GM13976 (cell line): ENCODE measurements at regions not wholly inside any gene's neighbourhood (a gene's known extent, or its start where the extent isn't known, plus 50 kb on each side); places are given as distances from the start of the nearest gene placed in this dataset.

Experiments
- DNase-seq: peaks from one replicate; pipeline ENCODE4 v3.0.0; 2012; ENCODE audit warnings: low spot score
- in situ Hi-C: fragments of 300-500 bp; cut with MboI; formaldehyde crosslinking; loops from one replicate; pipeline ENCODE4 v1.12.0; 2022; ENCODE audit warnings: low sequenced_read_pairs, mixed read lengths, inconsistent platforms; ENCODE audit not compliant: unreplicated experiment
- TF ChIP-seq, protein P1 (sequence below): IDR thresholded peaks from 2 replicates; pipeline ENCODE4 v1.5.1; 2012; ENCODE audit warnings: borderline replicate concordance, mild to moderate bottlenecking; ENCODE audit not compliant: insufficient read depth; ENCODE audit errors: extremely low read depth, missing control alignments, control extremely low read depth

GRCh38 chr4:187449702-187450101, 545.9 kb upstream of the ZFP42 start:
- TF ChIP-seq, protein P1, sequence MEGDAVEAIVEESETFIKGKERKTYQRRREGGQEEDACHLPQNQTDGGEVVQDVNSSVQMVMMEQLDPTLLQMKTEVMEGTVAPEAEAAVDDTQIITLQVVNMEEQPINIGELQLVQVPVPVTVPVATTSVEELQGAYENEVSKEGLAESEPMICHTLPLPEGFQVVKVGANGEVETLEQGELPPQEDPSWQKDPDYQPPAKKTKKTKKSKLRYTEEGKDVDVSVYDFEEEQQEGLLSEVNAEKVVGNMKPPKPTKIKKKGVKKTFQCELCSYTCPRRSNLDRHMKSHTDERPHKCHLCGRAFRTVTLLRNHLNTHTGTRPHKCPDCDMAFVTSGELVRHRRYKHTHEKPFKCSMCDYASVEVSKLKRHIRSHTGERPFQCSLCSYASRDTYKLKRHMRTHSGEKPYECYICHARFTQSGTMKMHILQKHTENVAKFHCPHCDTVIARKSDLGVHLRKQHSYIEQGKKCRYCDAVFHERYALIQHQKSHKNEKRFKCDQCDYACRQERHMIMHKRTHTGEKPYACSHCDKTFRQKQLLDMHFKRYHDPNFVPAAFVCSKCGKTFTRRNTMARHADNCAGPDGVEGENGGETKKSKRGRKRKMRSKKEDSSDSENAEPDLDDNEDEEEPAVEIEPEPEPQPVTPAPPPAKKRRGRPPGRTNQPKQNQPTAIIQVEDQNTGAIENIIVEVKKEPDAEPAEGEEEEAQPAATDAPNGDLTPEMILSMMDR = no peak
- in situ Hi-C loops = no loop called here
- no peak for DNase-seq

DNA sequence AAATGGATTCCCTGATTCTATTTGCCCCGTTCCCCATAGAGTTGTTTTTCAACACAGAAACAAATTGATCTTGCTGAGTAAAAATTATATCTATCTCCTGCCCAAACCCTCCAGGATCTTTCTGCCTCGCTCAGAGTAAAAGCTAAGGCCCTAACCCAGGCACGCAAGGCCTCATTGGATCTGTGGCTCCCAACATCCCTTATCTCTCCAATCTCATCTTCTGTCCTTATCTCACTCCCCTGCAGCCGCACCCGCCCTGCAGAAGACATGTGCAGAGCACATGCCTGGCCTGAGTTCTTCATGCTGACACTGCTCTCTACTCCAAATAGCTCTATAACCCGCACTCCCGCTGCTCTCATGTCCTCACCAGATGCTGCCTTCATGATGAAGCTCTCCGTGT, 543.8 kb upstream of the ZFP42 start:
- in situ Hi-C loops = no loop called here
- TF ChIP-seq, protein P1 = no peak
- no peak for DNase-seq

DNA sequence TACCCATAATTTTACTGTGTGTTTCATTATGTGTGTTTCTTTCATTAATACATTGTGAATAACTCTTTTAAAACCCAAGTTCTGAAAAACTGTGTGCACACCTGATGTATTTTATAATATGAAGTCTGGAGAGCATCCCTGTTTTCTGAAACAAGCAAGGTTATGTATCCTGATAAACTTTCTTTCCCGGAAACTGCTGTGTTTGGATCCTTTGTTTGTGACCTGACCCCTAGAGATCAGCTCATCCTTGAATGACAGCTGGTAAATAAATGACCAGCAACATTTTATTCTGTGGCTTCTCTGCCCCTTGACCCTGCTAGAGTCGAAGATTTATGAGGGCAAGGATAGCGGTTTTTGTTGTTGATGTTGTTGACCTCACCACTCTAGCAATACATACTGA, 535.6 kb upstream of the ZFP42 start:
- in situ Hi-C loops = no loop called here
- TF ChIP-seq, protein P1 = no peak
- DNase-seq = no peak

- no peak for DNase-seq
- TF ChIP-seq, protein P1 = no peak
- in situ Hi-C loops = no loop called here
These were observed 531.0 kb upstream of the ZFP42 start for GRCh38 chr4:187464573-187464972.

DNA sequence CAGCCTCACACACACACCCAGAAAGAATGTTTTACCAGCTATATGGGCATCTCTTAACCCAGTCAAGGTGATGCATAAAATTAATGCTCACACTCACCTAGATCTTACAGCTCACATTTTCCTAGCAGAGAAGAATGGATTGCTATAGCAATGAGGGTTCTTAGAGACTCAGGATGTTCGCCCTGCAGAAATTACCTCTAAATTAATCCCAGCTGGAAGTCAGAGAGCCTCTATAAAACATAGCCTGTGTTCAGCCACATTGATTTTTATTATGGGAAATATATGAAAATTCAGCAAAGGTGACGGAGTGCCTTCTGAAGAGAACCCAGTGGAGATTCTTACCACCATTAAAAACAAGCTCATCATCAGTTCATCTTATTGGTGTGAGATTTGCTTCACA, 528.3 kb upstream of the ZFP42 start:
- TF ChIP-seq, protein P1 = no peak
- in situ Hi-C loops = no loop called here
- DNase-seq = no peak

GRCh38 chr4:187469627-187470026, 525.9 kb upstream of the ZFP42 start:
- TF ChIP-seq, protein P1 = no peak
- no peak for DNase-seq
- in situ Hi-C loops = no loop called here

GRCh38 chr4:187470061-187470460, 525.5 kb upstream of the ZFP42 start:
- DNase-seq = no peak
- TF ChIP-seq, protein P1 = no peak

More at GRCh38 chr4:187470061-187470460, 525.5 kb upstream of the ZFP42 start:
- in situ Hi-C loops = no loop called here
